Dedifferentiated amniotic fluid mesenchymal stem cell (primary cell): ENCODE measurements at regions not wholly inside any gene's neighbourhood (a gene's known extent, or its start where the extent isn't known, plus 50 kb on each side); places are given as distances from the start of the nearest gene placed in this dataset.

ENCODE experiments used
- DNase-seq: peaks from one replicate; pipeline ENCODE4 v3.0.0-alpha.2; 2016; ENCODE audit errors: extremely low spot score

DNA sequence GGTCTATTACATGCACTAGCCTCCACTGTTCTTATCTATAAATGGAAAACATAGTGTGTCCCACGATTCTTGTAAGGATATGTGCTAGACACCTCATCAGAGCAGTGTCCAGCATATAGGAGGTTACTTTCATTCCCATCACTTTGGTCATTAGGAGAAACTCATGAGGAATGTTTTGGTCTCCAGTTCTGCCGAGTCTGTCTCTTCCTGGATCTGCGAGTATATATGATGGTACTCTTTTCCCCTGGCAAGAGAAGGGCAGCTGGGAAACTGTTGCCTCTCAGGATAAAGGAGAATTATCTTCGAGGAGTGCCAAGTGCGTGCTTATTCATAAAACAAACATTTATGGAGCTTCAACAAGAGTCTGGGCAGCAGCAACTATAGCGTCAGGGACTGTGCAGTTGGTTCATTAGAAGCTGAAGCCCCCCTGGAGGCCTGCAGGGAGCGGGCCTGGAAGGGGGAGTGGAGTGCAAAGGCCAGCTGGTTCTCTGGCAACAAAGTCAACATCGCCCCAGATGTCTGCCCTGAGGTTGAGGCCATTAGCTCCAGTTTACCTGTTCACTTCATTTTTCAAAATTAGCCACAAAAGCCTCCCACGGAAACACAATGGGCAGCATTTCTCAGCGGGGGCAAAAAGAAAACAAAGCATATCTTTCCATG is 811.9 kb downstream of the MAFB start:
- DNase-seq = no peak

GRCh38 chr20:39875492-39876110 is 813.4 kb downstream of the MAFB start:
- DNase-seq = no peak

DNA sequence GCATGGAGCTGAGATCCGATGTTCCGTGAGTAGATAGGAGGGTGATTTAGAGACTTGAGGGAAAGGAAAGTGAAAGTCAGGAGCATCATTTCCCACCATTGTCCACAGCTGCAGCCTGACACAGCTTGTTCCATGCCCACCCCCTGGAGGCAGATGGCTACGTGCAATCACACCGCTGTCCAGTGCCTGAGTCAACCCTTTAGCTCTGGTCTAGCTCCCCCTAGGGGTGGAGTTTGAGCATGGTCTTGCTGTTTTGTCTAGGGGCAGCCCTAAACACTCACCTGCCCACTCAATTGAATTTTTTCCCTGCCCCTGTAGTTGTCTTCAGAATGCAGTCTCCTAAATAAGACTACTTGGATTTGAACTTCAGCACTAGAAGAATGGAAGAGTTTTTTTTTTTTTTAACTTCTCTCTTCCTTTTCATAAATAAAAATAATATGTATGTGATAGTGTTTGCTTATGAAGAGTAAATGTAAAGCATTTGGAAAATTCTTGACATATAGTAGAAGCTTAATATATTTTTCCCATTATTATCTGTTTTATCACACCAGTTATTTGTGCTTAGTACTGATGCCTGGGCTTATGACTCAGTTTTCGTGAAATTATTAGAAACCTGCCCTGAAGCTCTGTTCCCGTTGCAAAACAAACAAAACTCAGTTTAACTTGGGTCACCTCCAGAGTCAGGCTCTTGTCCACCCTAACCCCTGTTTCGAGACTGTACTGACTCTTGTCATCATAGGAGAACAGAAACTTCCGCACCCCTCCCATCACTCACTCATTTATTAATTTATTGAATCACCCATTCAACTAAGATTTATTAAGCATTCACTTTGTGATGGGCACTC is 814.8 kb downstream of the MAFB start:
- peak; percentile 28 for DNase-seq

- DNase-seq = no peak
Measured at GRCh38 chr20:39873286-39873685, 815.8 kb downstream of the MAFB start.

DNA sequence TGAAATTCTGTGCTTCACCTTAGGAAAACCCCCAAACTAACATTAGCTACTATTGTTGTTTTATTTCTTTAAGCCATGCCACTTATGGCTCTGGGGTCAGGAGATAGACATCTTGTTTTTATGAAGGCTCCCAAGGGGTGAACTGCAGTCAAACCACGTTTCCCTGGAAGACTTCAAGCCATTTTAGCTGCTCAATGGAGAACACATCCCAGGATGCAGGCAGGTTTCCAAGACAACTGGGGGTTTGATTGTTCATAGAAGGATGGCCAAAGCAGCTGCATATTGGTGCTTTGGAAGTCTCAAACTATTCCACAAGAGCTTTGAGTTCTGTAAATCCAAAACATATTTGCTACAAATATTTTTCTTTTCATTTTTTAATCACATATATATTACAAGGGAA is 818.0 kb downstream of the MAFB start:
- no peak for DNase-seq

DNA sequence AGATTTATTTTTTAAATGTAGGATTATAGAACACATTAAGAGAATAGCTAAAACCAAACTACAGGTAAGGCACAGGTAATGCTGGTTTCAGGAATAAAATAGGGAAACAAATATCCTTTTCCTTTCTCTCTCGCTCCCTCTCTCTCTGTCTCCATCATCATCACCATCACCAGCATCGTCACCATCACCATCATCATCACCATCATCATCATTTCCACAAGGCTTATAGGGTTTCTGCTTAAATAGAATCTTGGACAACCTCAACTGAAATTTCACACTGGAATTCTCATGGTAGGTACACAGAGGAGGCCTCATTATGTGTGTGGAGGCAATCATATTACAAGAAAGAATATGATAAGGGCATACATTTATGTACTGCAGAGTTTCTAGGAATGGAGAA is 823.6 kb downstream of the MAFB start:
- DNase-seq = no peak

DNA sequence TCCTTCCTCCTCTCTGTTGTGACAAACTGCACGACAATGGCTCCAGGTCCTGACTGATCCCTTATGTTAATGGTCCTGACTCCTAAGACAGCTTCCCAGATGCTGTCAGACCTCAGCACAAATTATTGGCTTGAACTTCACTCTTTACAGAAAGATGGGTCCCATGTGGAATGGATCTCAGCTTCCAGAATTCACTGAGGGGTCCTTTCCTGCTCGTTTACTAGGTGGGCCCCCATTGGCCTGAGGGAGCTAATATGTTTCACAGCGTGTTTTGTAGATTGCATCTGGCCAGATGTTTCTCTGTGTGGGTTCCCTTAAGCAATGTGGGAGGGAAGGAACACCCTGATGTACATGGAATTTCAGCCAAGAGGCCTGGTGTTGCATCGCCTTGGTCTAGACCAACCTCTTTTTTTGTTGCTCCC is 826.6 kb downstream of the MAFB start:
- no peak for DNase-seq

DNA sequence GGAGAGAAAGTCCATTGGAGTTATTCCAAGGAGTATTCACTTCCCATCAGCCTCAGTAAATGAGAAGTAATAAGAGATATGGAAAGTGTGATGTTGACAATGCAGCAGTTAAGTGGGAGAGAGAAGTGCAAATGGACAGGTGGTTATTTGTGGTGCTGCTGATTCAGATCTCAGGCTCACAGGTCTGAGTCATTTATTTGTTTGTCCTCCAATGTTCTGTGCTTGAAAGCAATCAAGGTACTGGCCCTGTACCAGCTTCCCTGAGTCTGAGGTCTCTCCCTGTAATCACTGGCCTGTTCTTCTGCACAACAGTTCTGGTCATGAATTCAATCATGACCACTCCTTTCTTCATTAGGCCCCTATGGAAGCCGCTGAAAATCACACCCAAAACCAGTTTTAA is 827.7 kb downstream of the MAFB start:
- DNase-seq = no peak

DNA sequence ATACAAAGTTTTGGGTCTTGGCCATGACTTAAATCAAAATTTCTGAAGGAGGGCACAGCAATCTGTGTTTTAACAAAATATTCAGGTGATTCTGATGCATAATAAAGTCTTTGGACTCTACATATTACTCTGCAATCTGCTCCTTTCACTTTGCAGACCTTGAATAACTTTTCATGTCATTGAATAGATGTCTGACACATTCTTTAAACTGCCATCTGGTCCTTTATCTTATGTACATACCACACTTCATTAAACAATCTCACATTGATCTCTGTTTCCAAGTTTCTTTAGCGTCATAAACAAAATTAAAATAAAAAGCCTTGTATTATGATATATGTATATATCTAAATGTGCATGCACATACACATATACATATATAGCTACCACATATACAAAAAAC is 831.2 kb downstream of the MAFB start:
- no peak for DNase-seq

- DNase-seq = no peak
Measured at GRCh38 chr20:39857187-39857586, 831.8 kb downstream of the MAFB start.

DNA sequence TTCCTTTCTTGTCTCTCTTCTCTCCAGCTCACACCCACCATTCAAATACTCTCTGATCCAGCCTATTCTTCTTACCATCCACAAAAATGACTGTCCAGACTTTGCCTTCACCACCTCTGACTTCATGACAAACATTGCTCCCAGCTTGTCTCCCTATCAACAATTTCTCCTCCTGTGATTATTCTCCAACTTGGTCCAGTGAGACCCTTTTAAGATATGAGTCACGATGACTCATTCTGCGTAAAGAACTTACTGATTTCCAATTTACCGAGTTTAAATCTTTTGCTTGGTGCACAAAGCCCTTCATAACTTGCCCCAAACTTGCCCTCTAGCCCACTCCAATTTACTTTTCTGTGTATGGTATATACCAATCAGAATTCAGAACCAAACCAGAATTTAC is 833.2 kb downstream of the MAFB start:
- no peak for DNase-seq

DNA sequence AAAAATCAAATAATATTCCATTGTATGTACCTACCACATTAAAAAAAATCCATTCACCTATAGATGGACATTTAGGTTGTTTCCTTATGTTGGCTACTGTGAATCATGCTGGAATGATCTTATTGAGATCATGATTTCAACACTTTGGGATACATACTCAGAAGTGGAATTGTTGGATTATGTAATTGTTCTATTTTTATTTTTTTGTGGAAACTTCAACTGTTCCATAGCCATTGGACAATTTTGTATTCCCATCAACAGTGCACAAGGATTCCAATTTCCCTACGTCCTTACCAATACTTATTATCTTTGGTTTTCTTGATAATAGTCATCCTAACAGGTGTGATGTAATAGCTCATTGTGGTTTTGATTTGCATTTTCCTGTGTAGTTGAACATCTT is 834.0 kb downstream of the MAFB start:
- no peak for DNase-seq

- no peak for DNase-seq
Measured at GRCh38 chr20:39853636-39854035, 835.4 kb downstream of the MAFB start.

GRCh38 chr20:39853050-39853449 is 836.0 kb downstream of the MAFB start:
- DNase-seq = no peak

DNA sequence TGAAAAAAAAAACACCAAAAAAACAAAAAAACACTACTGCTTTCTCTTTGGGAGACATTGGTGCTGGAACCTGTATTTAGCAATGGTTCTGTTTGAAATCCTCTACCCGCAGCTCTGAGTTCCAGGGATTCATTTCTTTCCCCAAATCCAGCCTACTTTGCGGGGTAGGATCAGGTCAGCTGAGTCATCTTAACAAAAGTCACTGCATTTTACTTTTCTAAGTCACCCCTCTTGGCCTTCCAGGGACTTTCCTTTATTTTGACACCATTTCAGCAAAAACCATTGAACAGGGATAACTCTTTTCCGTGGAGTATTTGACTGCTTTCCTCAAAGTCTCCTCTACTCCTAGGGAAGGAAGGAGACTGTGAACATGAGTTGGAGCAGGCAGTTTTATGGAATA is 837.6 kb downstream of the MAFB start:
- no peak for DNase-seq

GRCh38 chr20:39850821-39851330 is 838.2 kb downstream of the MAFB start:
- DNase-seq = no peak

- no peak for DNase-seq
Measured at GRCh38 chr20:39850246-39850645, 838.8 kb downstream of the MAFB start.

GRCh38 chr20:39849664-39850063 is 839.4 kb downstream of the MAFB start:
- DNase-seq = peak; percentile 88

DNA sequence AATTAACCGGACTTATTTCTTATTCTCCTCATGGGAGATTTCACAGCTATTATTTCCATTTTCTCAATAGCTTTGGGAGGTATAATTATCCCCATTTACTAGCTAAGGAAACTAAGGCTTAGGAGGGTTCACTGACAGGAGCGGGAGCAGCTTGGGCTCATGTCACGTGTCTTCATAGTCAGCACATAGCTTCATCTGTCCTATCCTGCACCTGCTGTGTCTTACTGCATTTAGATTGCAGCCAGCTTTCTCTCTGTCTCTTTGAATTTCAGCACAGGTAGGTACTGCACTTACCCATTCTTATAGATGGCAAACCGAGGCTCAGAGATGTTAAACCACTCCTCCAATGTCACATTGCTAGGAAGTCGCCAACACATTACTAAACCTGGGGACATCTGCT is 839.9 kb downstream of the MAFB start:
- DNase-seq = no peak

- no peak for DNase-seq
Measured at GRCh38 chr20:39839399-39840119, 849.5 kb downstream of the MAFB start.

DNA sequence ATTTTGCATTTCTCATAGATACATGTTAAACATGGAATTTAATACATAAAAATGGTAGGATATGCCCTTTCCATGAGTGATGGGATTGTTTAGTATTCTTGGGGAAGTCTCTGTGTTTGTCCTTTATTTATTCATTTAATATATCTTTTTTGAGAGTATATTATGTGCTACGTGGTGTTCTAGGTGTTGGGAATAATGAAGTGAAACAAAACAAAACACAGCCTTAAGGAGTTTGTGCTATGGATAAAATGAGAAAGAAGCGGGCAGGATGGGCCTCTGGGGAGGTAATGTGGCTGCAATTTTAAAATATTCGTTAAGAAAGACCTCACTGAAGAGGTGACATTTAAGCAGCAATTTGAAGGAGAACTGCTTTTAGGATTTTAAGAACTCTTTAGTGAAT is 851.5 kb downstream of the MAFB start:
- no peak for DNase-seq
